HepG2 (cell line): ENCODE measurements at regions not wholly inside any gene's neighbourhood (a gene's known extent, or its start where the extent isn't known, plus 50 kb on each side); places are given as distances from the start of the nearest gene placed in this dataset.
"Not testable (repeated sequence)": the region's sequence is repeated elsewhere in the genome, so short reads cannot be mapped to it uniquely, and the experiment has no call there.

Experiments used
- BRCA1 ChIP-seq: sonication (generic); formaldehyde crosslinking; IDR thresholded peaks from 2 replicates; pipeline ENCODE4 v1.4.0; 2020; ENCODE audit warnings: missing genetic modification reagents
- FOXK1 ChIP-seq: sonication (generic); formaldehyde crosslinking; IDR thresholded peaks from 2 replicates; pipeline ENCODE4 v1.4.0; 2020; ENCODE audit warnings: low read depth, missing genetic modification reagents, borderline replicate concordance
- NR2F1 ChIP-seq, 2 experiments: fragments of 450-650 bp in 1 of 2; formaldehyde crosslinking in 1 of 2; IDR thresholded peaks; 2 replicates each; pipeline versions ENCODE4 v1.5.0 to v1.6.1; 2016 to 2020; ENCODE audit warnings: mild to moderate bottlenecking in 1 of 2, missing compliant biosample characterization in 1 of 2, missing genetic modification reagents in 1 of 2, moderate library complexity in 1 of 2
- TF ChIP-seq, protein P1 (sequence below): sonication (generic); formaldehyde crosslinking; IDR thresholded peaks from 2 replicates; pipeline ENCODE4 v1.5.0; 2020; ENCODE audit warnings: mild to moderate bottlenecking, missing genetic modification reagents, moderate library complexity

DNA sequence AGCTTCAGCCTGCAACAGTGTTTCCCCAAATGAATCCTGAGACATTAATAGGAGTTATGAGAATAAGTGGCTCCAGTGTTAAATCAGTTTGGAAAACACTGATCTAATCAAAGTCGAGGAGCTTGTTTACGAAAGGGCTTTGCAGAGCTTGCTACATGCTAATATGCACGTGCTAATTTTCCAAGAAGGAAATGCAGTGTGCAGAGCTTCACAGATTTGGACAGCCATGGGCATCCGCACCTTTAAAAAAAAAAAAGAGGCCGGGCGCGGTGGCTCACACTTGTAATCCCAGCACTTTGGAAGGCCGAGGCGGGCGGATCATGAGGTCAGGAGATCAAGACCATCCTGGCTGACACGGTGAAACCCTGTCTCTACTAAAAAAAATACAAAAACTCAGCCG lies 79.7 kb upstream of the LMO2 start:
- not testable (repeated sequence) for TF ChIP-seq BRCA1 (CRISPR knock-in tag); NR2F1 (CRISPR knock-in tag; IDR thresholded peaks at IDR 0.05); FOXK1 (CRISPR knock-in tag)
- TF ChIP-seq, protein P1, sequence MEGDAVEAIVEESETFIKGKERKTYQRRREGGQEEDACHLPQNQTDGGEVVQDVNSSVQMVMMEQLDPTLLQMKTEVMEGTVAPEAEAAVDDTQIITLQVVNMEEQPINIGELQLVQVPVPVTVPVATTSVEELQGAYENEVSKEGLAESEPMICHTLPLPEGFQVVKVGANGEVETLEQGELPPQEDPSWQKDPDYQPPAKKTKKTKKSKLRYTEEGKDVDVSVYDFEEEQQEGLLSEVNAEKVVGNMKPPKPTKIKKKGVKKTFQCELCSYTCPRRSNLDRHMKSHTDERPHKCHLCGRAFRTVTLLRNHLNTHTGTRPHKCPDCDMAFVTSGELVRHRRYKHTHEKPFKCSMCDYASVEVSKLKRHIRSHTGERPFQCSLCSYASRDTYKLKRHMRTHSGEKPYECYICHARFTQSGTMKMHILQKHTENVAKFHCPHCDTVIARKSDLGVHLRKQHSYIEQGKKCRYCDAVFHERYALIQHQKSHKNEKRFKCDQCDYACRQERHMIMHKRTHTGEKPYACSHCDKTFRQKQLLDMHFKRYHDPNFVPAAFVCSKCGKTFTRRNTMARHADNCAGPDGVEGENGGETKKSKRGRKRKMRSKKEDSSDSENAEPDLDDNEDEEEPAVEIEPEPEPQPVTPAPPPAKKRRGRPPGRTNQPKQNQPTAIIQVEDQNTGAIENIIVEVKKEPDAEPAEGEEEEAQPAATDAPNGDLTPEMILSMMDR (CRISPR knock-in tag) = not testable (repeated sequence)
